GM23338 (cell line): ENCODE measurements at regions not wholly inside any gene's neighbourhood (a gene's known extent, or its start where the extent isn't known, plus 50 kb on each side); places are given as distances from the start of the nearest gene placed in this dataset.

Experiments
- ATAC-seq: fragments of 200-7000 bp; cut with Tn5 transposase; 3 replicates; pipeline ENCODE4 v1.9.1; 2020
- DNase-seq: peaks from one replicate; pipeline ENCODE4 v3.0.0-alpha.2; 2015; ENCODE audit warnings: low spot score
- H2AFZ ChIP-seq: fragments of 200-600 bp; sonication (generic); 2 replicates; pipeline ENCODE4 v1.8.0; 2016; ENCODE audit warnings: antibody characterized with exemption, mild to moderate bottlenecking, moderate library complexity
- H3F3A ChIP-seq: fragments of 200-600 bp; sonication (generic); replicated peaks from 2 replicates; pipeline ENCODE4 v1.8.0; 2017; ENCODE audit warnings: antibody characterized with exemption, mixed run types, low read depth
- H3K27ac ChIP-seq: fragments of 200-600 bp; sonication (generic); 2 replicates; pipeline ENCODE4 v1.6.1; 2016; ENCODE audit warnings: low read depth
- H3K27me3 ChIP-seq: fragments of 200-600 bp; sonication (generic); 2 replicates; pipeline ENCODE4 v1.8.0; 2016; ENCODE audit warnings: mild to moderate bottlenecking, mixed run types, moderate library complexity; ENCODE audit not compliant: insufficient read depth
- H3K36me3 ChIP-seq: fragments of 200-600 bp; sonication (generic); 2 replicates; pipeline ENCODE4 v1.8.0; 2016; ENCODE audit warnings: mild to moderate bottlenecking; ENCODE audit not compliant: insufficient read depth
- H3K4me1 ChIP-seq: fragments of 200-600 bp; sonication (generic); 2 replicates; pipeline ENCODE4 v1.8.0; 2016; ENCODE audit warnings: mild to moderate bottlenecking, moderate library complexity; ENCODE audit not compliant: insufficient read depth
- H3K4me2 ChIP-seq: fragments of 200-600 bp; sonication (generic); 2 replicates; pipeline ENCODE4 v1.7.1; 2017; ENCODE audit warnings: mixed run types
- H3K4me3 ChIP-seq: fragments of 200-600 bp; sonication (generic); 2 replicates; pipeline ENCODE4 v1.6.1; 2016; ENCODE audit warnings: mixed run types
- H3K79me2 ChIP-seq: fragments of 200-600 bp; sonication (generic); replicated peaks from 2 replicates; pipeline ENCODE4 v1.8.0; 2017; ENCODE audit warnings: mild to moderate bottlenecking; ENCODE audit not compliant: insufficient read depth
- H3K9me2 ChIP-seq: fragments of 200-600 bp; sonication (generic); 2 replicates; pipeline ENCODE4 v1.8.0; 2017; ENCODE audit not compliant: insufficient read depth
- H4K20me1 ChIP-seq: fragments of 200-600 bp; sonication (generic); replicated peaks from 2 replicates; pipeline ENCODE4 v1.8.0; 2017; ENCODE audit warnings: mild to moderate bottlenecking; ENCODE audit not compliant: insufficient read depth
- H3K27ac Mint-ChIP-seq: 2 replicates; pipeline ENCODE4 v1.8.0; 2020; ENCODE audit warnings: inconsistent platforms, mild to moderate bottlenecking, moderate library complexity, mixed read lengths
- H3K27me3 Mint-ChIP-seq: 3 replicates; pipeline ENCODE4 v1.8.0; 2022; ENCODE audit warnings: low read depth, mild to moderate bottlenecking, moderate library complexity, mixed read lengths, inconsistent platforms; ENCODE audit not compliant: insufficient read depth, poor library complexity
- H3K36me3 Mint-ChIP-seq: 3 replicates; pipeline ENCODE4 v1.8.0; 2021; ENCODE audit warnings: low read depth, mild to moderate bottlenecking, inconsistent platforms, moderate library complexity, mixed read lengths
- H3K4me1 Mint-ChIP-seq: 3 replicates; pipeline ENCODE4 v1.8.0; 2020; ENCODE audit warnings: mild to moderate bottlenecking, inconsistent platforms, mixed read lengths
- H3K4me3 Mint-ChIP-seq: 3 replicates; pipeline ENCODE4 v1.8.0; 2021; ENCODE audit warnings: moderate library complexity, mild to moderate bottlenecking, inconsistent platforms, mixed read lengths
- H3K9me3 Mint-ChIP-seq: 3 replicates; pipeline ENCODE4 v1.8.0; 2020; ENCODE audit warnings: moderate library complexity, mild to moderate bottlenecking, inconsistent platforms, mixed read lengths
- CREB1 ChIP-seq: fragments of 250-450 bp; sonication (Bioruptor Pico); IDR thresholded peaks from 2 replicates; pipeline ENCODE4 v1.5.0; 2020; ENCODE audit warnings: low read depth, mild to moderate bottlenecking, moderate library complexity
- CTCF ChIP-seq, 2 experiments: fragments of 200-600 bp in 1 of 2; sonication (generic) in 1 of 2; conservative IDR thresholded peaks; 2 replicates each; pipeline versions ENCODE4 v1.5.1 to v1.6.1; 2016 to 2017; ENCODE audit warnings: antibody characterized with exemption in 2 of 2, low read depth in 2 of 2, mild to moderate bottlenecking in 2 of 2, moderate library complexity in 1 of 2
- ETS1 ChIP-seq: IDR thresholded peaks from 2 replicates; pipeline ENCODE4 v1.6.1; 2016; ENCODE audit warnings: antibody characterized with exemption
- EZH2 ChIP-seq: fragments of 200-600 bp; sonication (generic); IDR thresholded peaks from one replicate; pipeline ENCODE4 v1.8.0; 2017; ENCODE audit warnings: antibody characterized with exemption, mild to moderate bottlenecking, low read depth; ENCODE audit not compliant: unreplicated experiment
- EZH2phosphoT487 ChIP-seq: fragments of 200-600 bp; sonication (generic); IDR thresholded peaks from one replicate; pipeline ENCODE4 v1.8.1; 2018; ENCODE audit warnings: antibody characterized with exemption; ENCODE audit not compliant: unreplicated experiment
- JUNB ChIP-seq: IDR thresholded peaks from one replicate; pipeline ENCODE4 v1.6.1; 2016; ENCODE audit warnings: antibody characterized with exemption; ENCODE audit not compliant: unreplicated experiment
- NANOG ChIP-seq: IDR thresholded peaks from 2 replicates; pipeline ENCODE4 v1.6.1; 2016; ENCODE audit warnings: antibody characterized with exemption, borderline replicate concordance
- POLR2AphosphoS5 ChIP-seq: IDR thresholded peaks from 2 replicates; pipeline ENCODE4 v1.6.1; 2016; ENCODE audit warnings: antibody characterized with exemption, low read depth
- STAT1 ChIP-seq: IDR thresholded peaks from one replicate; pipeline ENCODE4 v1.6.1; 2016; ENCODE audit warnings: antibody characterized with exemption; ENCODE audit not compliant: unreplicated experiment
- ZNF114 ChIP-seq: fragments of 250-450 bp; sonication (Bioruptor Pico); IDR thresholded peaks from 2 replicates; pipeline ENCODE4 v1.5.0; 2020; ENCODE audit warnings: mild to moderate bottlenecking, moderate library complexity
- ZNF331 ChIP-seq: fragments of 250-450 bp; sonication (Bioruptor Pico); IDR thresholded peaks from 2 replicates; pipeline ENCODE4 v1.5.0; 2020; ENCODE audit warnings: low read depth, mild to moderate bottlenecking, moderate library complexity
- ZNF462 ChIP-seq: fragments of 250-450 bp; sonication (Bioruptor Pico); IDR thresholded peaks from 2 replicates; pipeline ENCODE4 v1.5.0; 2020; ENCODE audit warnings: mild to moderate bottlenecking, moderate library complexity

GRCh38 chr2:9071584-9072124, 68.2 kb upstream of the MBOAT2 start (continued):
- no peak for TF ChIP-seq ZNF462 (CRISPR knock-in tag)
- no peak for TF ChIP-seq CREB1 (CRISPR knock-in tag)

GRCh38 chr2:9071032-9071431, 67.5 kb upstream of the MBOAT2 start:
- H3F3A ChIP-seq = no peaks in the 10 kb centered on the region
- Mint-ChIP-seq H3K4me1 (peaks cover 21% of the 10 kb centered on the region; the same call in 2 of the 3 replicates), H3K27me3 (peaks cover 19% of the 10 kb centered on the region), H3K4me3 (no peak overlapping the region), H3K36me3 (no peaks in the 10 kb centered on the region), H3K27ac (no peak overlapping the region), H3K9me3 (no peaks in the 10 kb centered on the region)
- no peaks in the 10 kb centered on the region for H4K20me1 ChIP-seq
- no peaks in the 10 kb centered on the region for H3K9me2 ChIP-seq
- no peaks in the 10 kb centered on the region for H3K36me3 ChIP-seq
- ATAC-seq (no peak), DNase-seq (no peak)
- H3K79me2 ChIP-seq = no peaks in the 10 kb centered on the region
- H3K27ac ChIP-seq = no peak overlapping the region
- H3K4me1 ChIP-seq = peaks cover 19% of the 10 kb centered on the region
- H3K27me3 ChIP-seq = no peaks in the 10 kb centered on the region; the same call in 1 of the 2 replicates
- H3K4me2 ChIP-seq = no peak overlapping the region
- no peak overlapping the region for H2AFZ ChIP-seq
- no peak overlapping the region for H3K4me3 ChIP-seq
- TF ChIP-seq CTCF (conservative IDR thresholded peaks at IDR 0.05; ENCODE audit: low read depth in 2 of 2) = no peak
- TF ChIP-seq EZH2phosphoT487 = no peak
- TF ChIP-seq ZNF331 (CRISPR knock-in tag) = no peak
- no peak for TF ChIP-seq JUNB
- no peak for TF ChIP-seq EZH2
- TF ChIP-seq STAT1 = no peak
- TF ChIP-seq ETS1 = no peak
- no peak for TF ChIP-seq NANOG
- TF ChIP-seq ZNF114 = no peak
- TF ChIP-seq POLR2AphosphoS5 = no peak
- no peak for TF ChIP-seq CREB1 (CRISPR knock-in tag)
